ENCODE measurements at regions not wholly inside any gene's neighbourhood (a gene's known extent, or its start where the extent isn't known, plus 50 kb on each side); places are given as distances from the start of the nearest gene placed in this dataset.
"Not testable (repeated sequence)": the region's sequence is repeated elsewhere in the genome, so short reads cannot be mapped to it uniquely, and the experiment has no call there.

DNA sequence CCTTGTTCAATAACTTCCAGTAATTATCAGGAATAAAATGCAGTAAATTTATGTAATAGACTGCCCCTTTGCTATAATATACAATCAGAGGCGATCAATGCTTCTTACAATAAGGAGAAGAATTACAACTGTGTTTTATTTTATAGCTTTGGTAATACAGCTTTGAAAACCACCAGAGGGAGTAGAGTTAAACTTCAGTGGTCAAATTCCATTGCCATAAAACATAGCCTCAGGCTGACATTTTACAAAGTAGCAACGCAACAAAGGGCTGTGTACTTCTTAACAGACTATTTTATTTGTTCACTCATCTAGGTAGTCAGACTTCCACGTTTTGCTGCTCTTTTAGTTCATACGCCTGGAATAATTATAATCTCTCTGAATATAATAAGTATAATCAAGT is 58.5 kb downstream of the TEX13C start:
- DNase-seq, result no peak

DNA sequence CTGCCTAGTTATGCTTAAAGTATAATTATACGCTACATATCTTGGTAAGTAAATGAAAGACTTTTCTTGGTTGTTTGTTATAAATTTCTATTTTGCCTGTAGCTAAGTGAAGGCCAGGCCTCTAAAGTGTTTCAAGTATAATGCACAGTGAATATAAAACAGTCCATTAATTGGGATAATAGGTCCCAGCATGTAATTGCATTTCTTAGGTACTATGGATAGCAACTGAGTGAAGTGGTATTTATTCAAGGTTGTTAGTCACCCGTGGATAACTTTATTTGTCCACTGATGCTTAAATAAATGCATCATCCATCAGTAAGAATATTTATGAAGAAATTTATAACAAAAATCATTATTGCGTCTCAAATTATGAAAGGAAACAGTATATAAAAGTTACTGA is 59.1 kb downstream of the TEX13C start:
- DNase-seq, result no peak

DNA sequence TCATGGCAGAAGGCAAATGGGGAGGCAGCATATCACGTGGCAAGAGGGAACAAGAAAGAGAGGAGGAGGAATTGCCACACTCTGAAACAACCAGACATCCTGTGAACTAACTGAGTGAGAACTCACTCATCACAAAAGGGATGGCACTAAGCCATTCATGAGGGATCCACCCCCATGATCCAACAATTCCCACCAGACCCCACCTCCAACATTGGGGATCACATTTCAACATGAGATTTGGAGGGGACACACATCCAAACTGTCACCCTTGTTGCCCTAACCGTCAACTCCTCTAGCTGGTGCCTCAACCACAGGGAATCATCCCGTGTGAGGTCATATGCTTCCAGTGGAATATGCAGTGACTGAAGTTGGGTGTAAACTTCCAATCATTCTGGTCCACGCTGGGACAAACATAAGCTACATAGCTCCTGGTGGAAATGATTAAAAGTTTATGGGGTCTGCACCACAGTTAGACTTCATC is 62.5 kb downstream of the TEX13C start:
- no peak for DNase-seq

DNA sequence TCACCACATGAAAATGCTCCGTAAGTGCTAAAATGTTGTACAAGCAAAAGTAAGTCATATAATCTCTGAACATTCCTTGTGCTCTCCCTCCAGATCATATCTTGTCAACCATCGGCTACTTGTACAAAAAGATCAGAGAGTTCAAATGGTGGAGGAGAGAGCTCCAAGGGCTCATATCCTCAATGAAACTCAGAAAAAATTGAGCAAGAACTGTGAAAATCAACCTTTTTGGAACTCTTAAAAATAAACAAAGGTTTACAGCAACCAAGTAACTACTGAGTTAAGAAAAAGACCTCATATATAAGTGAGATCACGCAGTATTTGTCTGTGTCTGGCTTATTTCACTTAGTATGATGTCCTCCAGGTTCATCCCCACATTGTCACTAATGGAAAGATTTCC is 63.2 kb downstream of the TEX13C start:
- no peak for DNase-seq

DNA sequence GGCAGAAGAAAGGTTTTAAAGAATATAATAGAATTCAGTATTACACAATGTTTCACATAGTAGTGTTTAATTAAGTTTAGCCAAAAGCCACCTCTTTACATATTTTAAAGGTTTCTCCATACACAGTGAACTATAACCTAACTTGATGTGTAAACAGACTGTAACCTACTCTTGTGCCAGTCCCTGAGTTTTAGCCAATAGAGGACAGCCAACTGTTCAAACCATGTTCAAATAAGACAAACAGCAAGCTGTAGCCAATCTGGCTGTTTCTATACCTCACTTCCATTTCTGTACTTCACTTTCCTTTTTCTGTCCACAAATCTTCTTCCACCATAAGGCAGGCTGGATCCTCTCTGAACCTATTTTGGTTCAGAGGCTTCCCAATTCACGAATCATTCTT is 65.2 kb downstream of the TEX13C start:
- no peak for DNase-seq

DNA sequence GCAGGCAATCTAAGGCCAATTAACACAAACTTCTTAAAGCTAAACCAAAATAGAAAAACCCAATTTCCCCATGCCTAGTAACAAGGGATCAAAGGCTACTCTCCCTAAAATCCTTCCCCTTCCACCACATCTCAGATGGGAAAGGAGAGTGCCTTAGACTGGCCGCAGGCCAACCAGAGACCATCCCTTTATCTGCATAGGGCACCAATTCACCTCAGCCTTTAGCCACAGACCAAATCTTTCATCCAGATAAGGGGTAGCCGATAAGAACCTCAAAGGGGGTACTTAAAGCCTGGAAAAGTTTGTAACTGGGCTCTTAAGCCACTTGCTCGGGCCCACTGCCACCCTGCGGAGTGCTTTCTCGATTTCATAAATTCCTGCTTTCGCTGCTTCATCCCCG is 68.3 kb downstream of the TEX13C start:
- DNase-seq, result no peak

DNA sequence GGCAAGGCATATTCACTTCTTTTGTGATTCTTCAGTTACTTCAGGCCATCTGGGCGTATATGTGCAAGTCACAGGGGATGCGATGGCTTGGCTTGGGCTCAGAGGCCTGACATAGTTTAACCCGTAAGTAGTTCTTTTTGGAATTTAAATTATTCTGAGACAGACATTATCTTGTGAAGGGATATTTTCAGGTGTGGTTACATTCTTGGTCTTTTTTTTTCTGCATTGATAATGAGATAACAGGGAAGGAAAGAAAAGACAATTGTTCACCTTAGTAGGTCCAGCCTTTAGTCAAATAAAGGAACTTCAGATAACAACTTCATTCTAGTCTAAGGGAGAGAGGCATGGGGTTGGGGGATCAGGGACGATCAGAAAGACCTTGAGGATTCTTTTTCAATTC is 74.8 kb downstream of the TEX13C start:
- no peak for DNase-seq

DNA sequence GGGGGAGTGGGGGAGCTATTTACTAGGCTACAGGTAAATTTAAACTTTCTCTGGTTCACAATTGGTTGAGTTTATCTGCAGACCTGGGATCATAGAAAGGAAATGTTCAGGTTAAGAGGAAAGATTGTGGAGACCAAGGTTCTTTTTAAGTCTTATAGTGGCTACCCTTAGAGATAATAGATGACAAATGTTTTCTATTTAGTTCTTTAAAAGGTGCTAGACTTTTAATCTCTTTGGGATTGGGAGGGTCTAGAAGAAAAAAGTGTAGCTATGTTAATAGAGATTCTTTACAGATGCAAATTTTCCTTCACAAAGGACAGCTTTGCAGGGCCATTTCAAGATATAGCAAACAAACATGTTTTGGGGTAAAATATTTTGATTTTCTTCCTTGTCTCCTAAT is 76.0 kb downstream of the TEX13C start:
- DNase-seq, result no peak

DNA sequence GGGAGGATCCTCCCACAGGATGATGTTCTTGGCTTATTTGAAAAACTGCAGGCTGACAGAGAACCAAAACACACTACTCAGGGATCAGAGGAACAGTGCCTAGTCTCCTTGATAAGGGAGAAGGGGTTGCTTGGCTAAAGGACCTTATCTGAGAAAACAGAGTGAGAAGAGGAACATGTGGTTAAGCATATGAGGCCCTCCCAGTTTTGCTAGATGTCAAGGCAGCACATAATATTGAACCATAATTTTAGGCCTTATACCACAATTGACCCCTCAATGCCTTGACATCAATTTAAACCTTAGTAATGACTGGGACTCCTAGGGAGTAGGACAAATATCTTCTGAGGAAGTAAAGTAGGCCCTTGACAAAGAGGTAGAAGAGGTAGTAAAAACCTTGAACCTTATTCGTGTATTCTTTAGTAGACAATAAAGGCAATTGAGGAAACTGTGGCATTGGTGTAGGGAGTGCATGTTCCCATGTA is 79.3 kb downstream of the TEX13C start:
- no peak for DNase-seq

DNA sequence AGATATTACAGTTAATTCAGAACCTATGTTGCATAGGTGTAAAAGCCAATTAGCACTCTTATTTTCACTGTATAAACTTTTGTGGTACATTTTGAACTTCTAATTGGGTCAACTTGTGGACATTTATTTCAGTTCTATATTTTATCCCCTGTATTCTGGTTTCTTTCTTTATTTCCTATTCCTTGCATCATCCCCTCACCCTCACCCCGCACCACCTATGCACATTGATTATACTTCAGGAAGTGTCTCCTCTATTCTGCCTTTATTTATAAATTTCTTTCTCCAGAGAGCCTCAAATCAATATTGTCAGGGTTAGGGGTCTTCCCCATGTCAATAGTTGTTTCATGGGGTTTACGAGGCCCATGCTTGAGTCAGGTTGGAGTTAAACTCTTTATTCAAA is 83.1 kb downstream of the TEX13C start:
- no peak for DNase-seq

DNA sequence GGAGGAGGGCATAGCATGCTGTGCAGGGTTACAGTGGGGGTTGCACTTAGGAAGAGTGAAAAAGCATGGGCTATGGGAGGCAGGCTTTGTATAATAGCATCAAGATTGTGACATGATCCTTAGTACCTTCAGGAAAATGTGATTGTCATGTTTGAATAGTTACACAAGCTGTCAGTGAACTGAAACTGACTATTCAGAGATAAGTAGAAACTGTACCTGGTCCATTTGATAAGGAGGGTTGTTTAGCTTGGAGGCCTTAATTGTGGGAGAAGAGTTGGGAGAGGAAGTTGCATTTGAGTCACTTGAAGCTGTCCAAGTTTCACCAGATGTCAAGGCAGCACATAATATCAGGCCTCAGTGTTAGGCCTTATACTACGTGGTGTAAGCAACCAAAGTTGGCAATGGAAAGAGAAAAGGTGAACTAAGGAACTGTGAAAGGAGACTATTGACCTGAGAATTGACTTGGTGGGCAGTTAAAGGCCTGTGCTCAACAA is 85.0 kb downstream of the TEX13C start:
- DNase-seq, result no peak

DNA sequence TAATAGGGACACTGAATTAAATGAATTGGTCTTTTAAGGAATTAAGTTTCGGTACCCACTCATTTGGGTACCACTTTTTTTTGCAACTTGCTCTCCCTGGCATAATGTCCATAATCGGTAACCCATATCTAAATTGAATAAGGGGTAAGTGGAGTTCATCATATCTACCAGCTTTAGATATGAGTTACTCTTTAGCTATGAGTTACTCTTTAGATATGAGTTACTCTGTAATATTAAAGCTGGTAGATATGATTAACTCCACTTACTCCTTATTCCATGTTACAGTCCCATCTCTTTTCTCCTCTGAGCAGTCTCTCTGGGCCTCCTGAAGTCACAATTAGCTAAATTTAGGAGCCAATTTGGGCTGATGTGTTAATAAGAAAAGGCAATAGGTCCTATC is 85.7 kb downstream of the TEX13C start:
- no peak for DNase-seq

DNA sequence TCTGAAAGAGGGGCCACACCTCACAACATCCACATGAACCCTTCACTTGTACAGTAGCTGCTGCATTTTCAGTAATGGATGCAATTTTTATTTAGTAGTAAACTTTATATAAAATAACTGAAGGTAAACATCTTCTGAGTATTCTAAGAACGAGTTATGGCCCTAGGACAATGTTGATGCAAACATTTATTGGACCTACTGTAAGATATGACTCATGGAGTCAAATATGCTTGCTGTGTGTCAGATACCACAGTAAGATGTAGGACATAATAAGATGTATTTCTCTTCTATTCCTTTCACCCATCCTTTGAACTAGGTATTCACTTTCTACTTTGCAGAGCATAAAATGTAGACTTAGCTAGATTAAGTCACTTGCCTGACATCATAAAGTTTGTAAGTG is 87.6 kb downstream of the TEX13C start:
- DNase-seq, result no peak

DNA sequence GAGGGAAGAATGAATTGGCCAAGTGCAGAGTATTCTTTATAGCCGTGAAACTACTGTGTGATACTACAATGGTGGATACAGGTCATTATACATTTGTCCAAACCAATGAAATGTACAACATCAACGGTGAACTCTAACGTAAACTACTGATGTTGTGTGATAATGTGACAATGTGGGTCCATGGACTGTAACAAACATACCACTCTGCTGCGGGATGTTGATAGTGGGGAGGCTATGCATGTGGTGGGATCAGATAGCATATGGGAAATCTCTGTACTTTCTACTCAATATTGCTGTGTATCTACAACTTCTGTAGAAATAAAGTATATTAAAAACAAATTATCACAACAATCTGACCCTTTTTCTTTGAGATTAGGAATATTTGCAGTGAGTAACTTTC is 101.1 kb downstream of the TEX13C start:
- no peak for DNase-seq

DNA sequence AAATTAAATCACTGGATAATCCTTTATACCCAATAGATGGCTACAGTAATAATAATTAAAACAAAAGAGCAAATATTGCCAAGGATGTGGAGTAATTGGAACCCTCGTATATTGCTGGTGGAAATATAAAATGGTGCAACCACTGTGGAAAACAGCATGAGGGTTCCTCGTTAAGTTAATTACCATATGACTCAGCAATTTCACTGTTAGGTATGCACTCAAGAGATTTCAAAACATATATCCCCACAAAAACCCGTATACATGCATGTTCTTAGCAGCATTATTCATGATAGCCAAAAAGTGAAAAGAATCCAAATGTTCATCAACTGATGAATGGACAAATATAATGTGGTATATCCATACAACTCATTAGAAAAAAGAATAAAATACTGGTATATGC is 103.3 kb downstream of the TEX13C start:
- DNase-seq, result no peak

DNA sequence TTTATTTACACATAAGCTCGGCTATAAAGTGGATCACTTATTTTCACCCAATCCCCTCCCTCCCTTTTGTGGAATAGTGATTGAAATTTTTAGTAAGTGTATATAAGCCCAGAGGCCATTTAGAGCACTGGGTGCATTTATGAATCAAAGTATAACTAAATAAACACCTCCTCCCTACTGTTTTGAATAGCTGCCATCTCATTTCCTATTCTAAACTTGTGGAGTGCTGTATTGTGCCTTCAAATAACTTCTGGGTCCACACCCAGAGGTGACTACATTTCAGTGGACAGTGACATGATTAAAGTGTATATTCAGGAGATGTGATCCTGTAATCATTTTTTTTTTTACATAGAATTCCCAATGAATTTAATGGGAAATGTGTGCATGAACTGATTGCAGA is 104.9 kb downstream of the TEX13C start:
- DNase-seq, result no peak

DNA sequence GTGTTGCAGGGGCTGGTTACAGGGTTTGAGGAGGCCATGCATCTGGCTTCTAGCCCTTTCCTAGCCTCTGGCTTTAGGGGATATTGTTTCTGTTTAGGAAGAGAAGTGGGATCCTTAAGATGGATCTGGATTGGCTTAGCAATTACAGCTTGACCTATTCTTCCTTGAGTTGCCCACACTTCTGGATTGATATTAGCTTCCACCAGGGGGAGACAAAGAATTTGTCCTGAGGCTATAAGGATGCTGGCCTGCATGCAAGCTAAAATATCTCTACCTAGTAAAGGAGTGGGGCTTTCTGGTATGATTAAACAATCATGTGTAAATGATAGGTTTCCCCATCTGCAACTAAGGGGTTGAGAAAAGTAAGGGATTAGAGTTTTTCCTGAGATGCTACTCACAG is 117.2 kb downstream of the TEX13C start:
- DNase-seq, result no peak

DNA sequence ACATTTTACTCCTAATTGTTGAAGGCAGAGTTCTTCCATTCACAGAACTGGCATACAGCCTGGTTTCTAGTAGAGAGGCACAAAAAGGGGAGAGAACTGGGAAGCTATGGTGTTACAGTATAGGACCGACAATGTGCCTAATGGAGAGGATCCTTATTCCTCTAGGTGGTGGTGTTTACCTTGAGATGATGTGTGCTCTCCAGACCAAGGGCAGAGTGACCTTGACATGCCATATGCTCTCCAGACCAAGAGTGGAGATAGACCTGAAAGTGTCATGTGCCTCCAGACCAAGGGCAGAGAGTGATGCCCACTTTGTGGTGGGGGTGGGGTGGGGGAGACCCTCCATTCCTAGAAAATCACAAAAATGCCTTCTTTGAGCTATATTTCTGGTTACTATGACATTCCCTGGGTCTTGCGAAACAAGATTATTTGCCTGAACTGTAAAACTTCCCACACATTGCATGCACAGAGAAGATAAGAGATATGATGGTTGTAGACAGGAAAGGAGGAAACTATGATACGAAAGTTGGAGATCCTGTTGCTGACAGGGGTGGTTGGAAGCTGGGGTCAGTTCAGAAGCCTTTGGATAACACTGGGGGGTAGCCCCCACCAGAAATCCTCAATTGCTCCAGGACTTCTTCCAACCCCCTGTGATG is 119.7 kb downstream of the TEX13C start:
- DNase-seq, result no peak

DNA sequence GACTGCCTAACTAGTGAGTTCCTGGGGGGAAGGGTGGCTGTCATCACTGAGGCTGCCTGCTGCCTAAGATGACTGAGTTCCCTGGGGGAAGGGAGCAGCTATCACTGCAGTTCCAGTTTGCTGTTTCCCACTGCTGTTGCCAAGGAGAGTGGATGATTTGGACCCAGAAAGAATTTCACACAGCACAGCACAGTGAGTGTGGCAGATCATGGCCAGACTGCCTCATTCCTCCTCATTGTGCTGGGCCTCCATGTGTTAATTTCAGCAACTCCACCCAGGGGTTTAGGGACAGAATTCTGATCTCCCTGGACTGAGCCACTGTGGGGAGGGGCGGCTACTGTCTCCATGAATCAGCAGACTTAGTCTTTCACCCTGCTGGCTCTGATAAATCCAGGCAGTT is 125.0 kb downstream of the TEX13C start:
- DNase-seq, result no peak

DNA sequence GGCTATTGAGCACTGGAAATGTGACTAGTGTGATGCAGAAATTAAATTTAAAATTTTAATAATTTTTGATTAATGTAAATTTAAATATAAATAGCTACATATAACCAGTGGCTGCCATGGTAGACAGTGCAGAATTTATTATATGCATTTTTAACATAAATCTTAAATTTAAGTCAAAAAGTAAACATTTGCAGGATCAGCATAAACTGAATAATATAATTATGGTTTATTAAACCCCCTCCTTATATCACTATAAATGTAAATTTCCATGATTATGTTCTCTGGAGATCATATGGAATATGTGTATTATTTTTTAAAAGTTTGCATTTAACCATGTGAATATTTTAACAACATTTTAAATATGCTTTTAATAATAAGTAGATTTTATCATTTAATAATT is 155.8 kb downstream of the TEX13C start:
- DNase-seq, result no peak

DNA sequence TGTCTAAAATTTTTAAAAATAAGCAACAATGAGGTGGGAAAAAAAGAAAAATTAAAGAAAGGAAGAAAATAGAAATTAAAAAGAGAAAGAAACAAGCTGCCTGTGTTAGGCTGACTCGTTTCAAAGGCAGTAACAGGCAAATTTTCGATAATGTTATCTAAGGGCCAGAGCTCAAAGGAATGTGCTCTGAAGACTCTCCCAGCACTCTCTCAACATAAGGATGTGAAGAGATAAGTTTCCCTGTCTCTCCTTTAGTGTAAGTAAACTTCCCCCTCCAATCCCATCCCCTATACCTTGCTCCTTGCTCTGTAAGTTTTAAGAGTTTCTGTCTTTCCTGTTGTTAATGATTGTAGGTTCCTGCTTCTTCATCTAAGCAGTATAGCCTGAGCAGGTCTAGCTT is 172.8 kb downstream of the TEX13C start:
- DNase-seq, result no peak

DNA sequence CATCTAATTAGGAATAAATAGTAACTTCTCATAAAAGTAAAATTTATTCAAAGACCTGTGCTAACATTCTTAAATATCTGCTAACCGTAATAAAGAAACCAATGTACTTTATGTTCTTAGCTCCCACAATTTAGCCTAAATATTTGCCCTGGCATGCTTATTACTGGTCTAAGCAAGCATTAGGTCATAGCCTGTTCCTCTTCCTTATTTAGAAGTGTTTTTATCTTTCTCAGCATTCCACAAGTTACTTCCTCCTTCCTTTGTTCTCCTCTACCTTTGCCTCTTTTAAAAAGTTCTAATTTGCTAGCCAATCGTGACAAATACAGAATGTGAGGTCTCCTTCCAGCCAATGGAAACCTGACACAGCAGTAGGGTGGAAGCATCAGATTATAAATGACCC is 173.3 kb downstream of the TEX13C start:
- not testable (repeated sequence) for DNase-seq

DNA sequence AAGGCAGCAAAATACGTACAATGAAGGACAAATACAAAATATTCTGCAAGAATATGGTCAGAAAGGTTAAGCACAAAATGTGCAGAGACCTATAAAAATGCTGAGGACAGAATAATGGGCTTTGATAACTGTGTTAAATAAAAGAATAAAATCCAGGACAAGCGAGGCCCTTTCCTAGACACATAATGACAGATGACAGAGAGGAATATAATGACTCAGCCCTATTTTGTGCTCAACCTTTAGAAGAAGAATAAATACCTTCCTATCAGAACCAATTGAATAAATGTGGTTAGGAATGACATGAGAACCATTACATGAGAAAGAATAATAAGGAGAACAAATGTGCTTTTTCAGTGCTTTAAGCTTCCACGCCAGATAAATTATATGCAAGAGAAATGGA is 178.0 kb downstream of the TEX13C start:
- no peak for DNase-seq

DNA sequence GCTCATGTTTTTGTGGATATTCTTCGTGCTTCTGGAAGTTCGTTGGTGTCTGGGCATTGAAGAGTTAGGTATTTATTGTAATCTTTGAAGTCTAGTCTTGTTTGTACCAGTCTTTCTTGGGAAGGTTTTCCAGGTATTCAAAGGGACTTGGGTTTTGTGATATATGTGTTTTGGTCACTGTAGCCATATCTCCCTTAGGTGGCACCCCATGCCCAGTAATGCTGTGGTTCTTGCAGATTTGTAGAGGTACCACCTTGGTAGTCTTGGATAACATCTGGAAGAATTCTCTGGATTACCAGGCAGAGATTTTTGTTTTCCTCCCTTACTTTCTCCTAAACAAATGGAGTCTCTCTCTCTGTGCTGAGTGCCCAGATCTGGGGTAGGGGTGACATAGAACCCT is 184.1 kb downstream of the TEX13C start:
- DNase-seq, result no peak

DNA sequence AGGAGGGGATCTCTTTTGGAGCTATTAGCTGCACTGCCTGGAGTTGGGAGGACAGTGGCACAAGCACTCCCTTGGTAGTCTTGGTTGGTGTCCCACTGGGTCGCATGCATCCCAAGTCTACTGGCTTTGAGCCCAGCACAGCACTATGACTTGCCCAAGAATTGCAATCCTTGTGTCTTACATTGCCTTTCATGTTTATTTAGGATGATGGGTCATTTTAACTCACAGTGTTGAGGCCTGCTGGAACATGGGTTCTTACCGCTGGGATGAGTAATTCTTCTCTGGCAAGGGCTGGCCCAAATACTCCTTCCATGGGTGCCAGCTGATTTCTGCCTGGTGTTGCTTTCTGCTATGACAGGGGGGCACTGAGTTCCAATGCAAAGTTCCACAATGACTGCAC is 185.5 kb downstream of the TEX13C start:
- DNase-seq, result no peak

All from NCI-H2029 treated with DMSO at 0.1 percent for 48 hours (cell line).